Endothelial cell of umbilical vein (primary cell): ENCODE measurements at regions not wholly inside any gene's neighbourhood (a gene's known extent, or its start where the extent isn't known, plus 50 kb on each side); places are given as distances from the start of the nearest gene placed in this dataset.

ENCODE experiments used
- BruUV-seq: library from RNA; stranded (reverse); fragments of 400-500 nt; replicated peaks from 2 replicates; lab custom pipeline; 2021; lab: Mats Ljungman, UMichigan
- CTCF ChIA-PET: fragments of 300-600, 350-600 bp; sonication (Branson Sonifier 250); formaldehyde crosslinking; loops from one replicate; lab custom pipeline; 2021; ENCODE audit warnings: antibody characterized with exemption, inconsistent platforms; lab: Charles Lee
- POLR2A ChIA-PET: fragments of 300-600, 350-600 bp; sonication (Branson Sonifier 250); formaldehyde crosslinking; loops from one replicate; lab custom pipeline; 2021; ENCODE audit warnings: antibody characterized with exemption, inconsistent platforms; lab: Charles Lee
- DNase-seq: peaks from one replicate; pipeline ENCODE4 v3.0.0-alpha.2; 2011; ENCODE audit warnings: low read depth, low spot score
- FAIRE-seq: peaks from 2 replicates; lab custom pipeline; 2011; peaks lifted over from hg19 to GRCh38; lab: Jason Lieb, UNC
- H2AFZ ChIP-seq: 2 replicates; pipeline ENCODE4 v1.6.0; 2012; ENCODE audit warnings: low read depth, low read length, control low read depth, inconsistent platforms
- H3K27ac ChIP-seq: 2 replicates; pipeline ENCODE4 v1.5.1; 2011; ENCODE audit warnings: low read depth, mild to moderate bottlenecking, control low read depth, low read length, moderate library complexity; ENCODE audit not compliant: insufficient read depth
- H3K27me3 ChIP-seq, 2 experiments: 2 replicates each; pipeline versions ENCODE4 v1.6.0 to v1.6.1; 2011; ENCODE audit warnings: low read length in 2 of 2, mixed read lengths in 1 of 2; ENCODE audit not compliant: control insufficient read depth in 2 of 2, insufficient read depth in 2 of 2
- H3K36me3 ChIP-seq, 2 experiments: 2 replicates in 1 of 2; 3 replicates in 1 of 2; pipeline ENCODE4 v1.5.1; 2011; ENCODE audit warnings: low read length in 2 of 2, mild to moderate bottlenecking in 1 of 2, moderate library complexity in 1 of 2; ENCODE audit not compliant: control insufficient read depth in 2 of 2, insufficient read depth in 2 of 2; ENCODE audit errors: extremely low read depth in 1 of 2
- H3K4me1 ChIP-seq: 3 replicates; pipeline ENCODE4 v1.5.1; 2011; ENCODE audit warnings: mild to moderate bottlenecking, low read length; ENCODE audit not compliant: control insufficient read depth, insufficient read depth; ENCODE audit errors: extremely low read depth
- H3K4me2 ChIP-seq: 2 replicates; pipeline ENCODE4 v1.6.1; 2011; ENCODE audit warnings: low read length, control low read depth, mixed read lengths; ENCODE audit not compliant: insufficient read depth
- H3K4me3 ChIP-seq, 3 experiments: fragments of 200-600 bp in 1 of 3; sonication (generic), shearing (Covaris generic) in 1 of 3; replicated peaks in 1 of 3; 2 replicates each; pipeline ENCODE4 v1.5.1; 2011 to 2016; ENCODE audit warnings: control low read depth in 3 of 3, low read length in 3 of 3, mild to moderate bottlenecking in 2 of 3, inconsistent platforms in 1 of 3, low read depth in 1 of 3, moderate library complexity in 1 of 3; ENCODE audit not compliant: insufficient read depth in 1 of 3
- H3K79me2 ChIP-seq: 2 replicates; pipeline ENCODE4 v1.6.0; 2012; ENCODE audit warnings: low read length, inconsistent platforms; ENCODE audit not compliant: control insufficient read depth, insufficient read depth
- H3K9ac ChIP-seq: replicated peaks from 2 replicates; pipeline ENCODE3; 2011; ENCODE audit warnings: low read length, control low read depth; ENCODE audit not compliant: insufficient read depth; ENCODE audit errors: extremely low read depth
- H3K9me1 ChIP-seq: replicated peaks from 3 replicates; pipeline ENCODE4 v1.6.0; 2011; ENCODE audit warnings: mild to moderate bottlenecking, low read length; ENCODE audit not compliant: control insufficient read depth, insufficient read depth; ENCODE audit errors: extremely low read depth
- H3K9me3 ChIP-seq: replicated peaks from 2 replicates; pipeline ENCODE4 v1.5.1; 2012; ENCODE audit warnings: low read length, inconsistent platforms; ENCODE audit not compliant: control insufficient read depth, insufficient read depth
- H4K20me1 ChIP-seq: replicated peaks from 2 replicates; pipeline ENCODE3; 2011; ENCODE audit warnings: mild to moderate bottlenecking, low read length; ENCODE audit not compliant: control insufficient read depth, insufficient read depth; ENCODE audit errors: extremely low read depth
- EZH2 ChIP-seq: IDR thresholded peaks from 2 replicates; pipeline ENCODE4 v1.6.1; 2012; ENCODE audit warnings: borderline replicate concordance, low read depth, mild to moderate bottlenecking, moderate library complexity, low read length, inconsistent platforms; ENCODE audit not compliant: severe bottlenecking
- FOS ChIP-seq: IDR thresholded peaks from 2 replicates; pipeline ENCODE4 v1.6.1; 2011; ENCODE audit warnings: mild to moderate bottlenecking, low read length, moderate library complexity, borderline replicate concordance; ENCODE audit not compliant: insufficient read depth
- GATA2 ChIP-seq: IDR thresholded peaks from 2 replicates; pipeline ENCODE4 v1.7.0; 2011; ENCODE audit warnings: low read depth, mild to moderate bottlenecking, moderate library complexity, mixed read lengths, low read length; ENCODE audit not compliant: insufficient read length, insufficient read depth
- JUN ChIP-seq: IDR thresholded peaks from 2 replicates; pipeline ENCODE4 v1.6.1; 2011; ENCODE audit warnings: borderline replicate concordance, low read depth; ENCODE audit not compliant: insufficient read length, insufficient read depth
- MYC ChIP-seq: IDR thresholded peaks from one replicate; pipeline ENCODE4 v1.6.1; 2011; ENCODE audit warnings: mild to moderate bottlenecking, low read depth, low read length
- POLR2AphosphoS5 ChIP-seq: IDR thresholded peaks from 2 replicates; pipeline ENCODE4 v1.6.1; 2012; ENCODE audit warnings: low read depth, mild to moderate bottlenecking, control low read depth, low read length, moderate library complexity; ENCODE audit not compliant: insufficient read depth
- dilution Hi-C: fragments of 300-500 bp; cut with MboI; formaldehyde crosslinking; loops from one replicate; pipeline ENCODE4 v1.15.0; 2019; ENCODE audit warnings: low sequenced_read_pairs; ENCODE audit not compliant: extremely low pct_ligation_motif_present
- intact Hi-C: fragments of 100-400 bp; cut with micrococcal nuclease; formaldehyde crosslinking; loops from one replicate; pipeline ENCODE4 v1.10.0; 2022
- TF ChIP-seq, protein P1 (sequence below): IDR thresholded peaks from 2 replicates; pipeline ENCODE4 v1.6.1; 2011; ENCODE audit not compliant: insufficient read depth, insufficient read length

- Histone ChIP-seq H3K9me3 (no peaks in the 10 kb centered on the region), H3K79me2 (no peaks in the 10 kb centered on the region), H3K4me2 (peak overlapping the region; percentile 39), H3K9ac (peak overlapping the region; percentile 19), H2AFZ (no peak overlapping the region), H3K27ac (peak overlapping the region; percentile 75), H3K9me1 (no peaks in the 10 kb centered on the region), H3K4me1 (peaks cover 25% of the 10 kb centered on the region), H3K4me3 (no peak overlapping the region), H3K36me3 (no peaks in the 10 kb centered on the region), H3K27me3 (no peaks in the 10 kb centered on the region), H4K20me1 (no peaks in the 10 kb centered on the region)
- intact Hi-C loops (loop anchor here (1.0 to 10.0 kb wide), 5 partner anchors 118 to 871 kb away; partner anchors contain the start of genes CDK14 and FZD1), dilution Hi-C loops (no loop called here)
- peak; percentile 81 for FAIRE-seq
- CTCF ChIA-PET = interaction anchor here (0.7 to 2.0 kb wide), 10 partner anchors 9 to 383 kb away, joined by 3 to 7 read pairs (median 4); no protein-coding TSS in a partner anchor
- TF ChIP-seq FOS (peak; percentile 77), JUN (peak; percentile 57)
- TF ChIP-seq, protein P1, sequence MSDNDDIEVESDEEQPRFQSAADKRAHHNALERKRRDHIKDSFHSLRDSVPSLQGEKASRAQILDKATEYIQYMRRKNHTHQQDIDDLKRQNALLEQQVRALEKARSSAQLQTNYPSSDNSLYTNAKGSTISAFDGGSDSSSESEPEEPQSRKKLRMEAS = no peak
- BruUV-seq = no TSS peak
- POLR2A ChIA-PET = interaction anchor here (0.6 kb wide), 1 partner anchor 246 kb away, joined by 3 read pairs; no protein-coding TSS in a partner anchor
- peak; percentile 93 for DNase-seq
These were observed 201.4 kb downstream of the FZD1 start for GRCh38 chr7:91465595-91466061.

- BruUV-seq = no TSS peak
- DNase-seq (no peak), FAIRE-seq (no peak)
- Histone ChIP-seq H3K36me3 (no peaks in the 10 kb centered on the region), H3K27ac (no peak overlapping the region), H3K4me2 (no peak overlapping the region), H3K27me3 (no peaks in the 10 kb centered on the region), H3K79me2 (no peaks in the 10 kb centered on the region), H2AFZ (no peak overlapping the region), H3K9me3 (no peaks in the 10 kb centered on the region), H4K20me1 (no peaks in the 10 kb centered on the region), H3K9ac (no peak overlapping the region), H3K9me1 (no peaks in the 10 kb centered on the region), H3K4me3 (no peak overlapping the region), H3K4me1 (peaks cover 25% of the 10 kb centered on the region)
- ChIA-PET CTCF (no interaction called here), POLR2A (no interaction called here)
- intact Hi-C loops (loop anchor here (5.0 to 10.0 kb wide), 3 partner anchors 159 to 873 kb away; partner anchors contain the start of gene CDK14), dilution Hi-C loops (no loop called here)
- TF ChIP-seq, protein P1 = no peak
- TF ChIP-seq MYC (no peak), POLR2AphosphoS5 (no peak), FOS (no peak), GATA2 (no peak), EZH2 (no peak)
These were observed 204.0 kb downstream of the FZD1 start for GRCh38 chr7:91468256-91468655.
